SU-DHL-6 (cell line): ENCODE measurements at regions not wholly inside any gene's neighbourhood (a gene's known extent, or its start where the extent isn't known, plus 50 kb on each side); places are given as distances from the start of the nearest gene placed in this dataset.

Source experiments
- EZH2phosphoT487 ChIP-seq: fragments of 200-600 bp; sonication (generic), shearing (Covaris generic); conservative IDR thresholded peaks from 2 replicates; pipeline ENCODE4 v1.6.1; 2018; ENCODE audit warnings: mild to moderate bottlenecking, antibody characterized with exemption, low read length, moderate library complexity, mixed read lengths
- TF ChIP-seq, protein P1 (sequence below): fragments of 200-600 bp; sonication (generic); IDR thresholded peaks from one replicate; pipeline ENCODE4 v1.5.1; 2017; ENCODE audit warnings: antibody characterized with exemption, mild to moderate bottlenecking, low read length, moderate library complexity; ENCODE audit not compliant: insufficient read depth, poor library complexity, severe bottlenecking

DNA sequence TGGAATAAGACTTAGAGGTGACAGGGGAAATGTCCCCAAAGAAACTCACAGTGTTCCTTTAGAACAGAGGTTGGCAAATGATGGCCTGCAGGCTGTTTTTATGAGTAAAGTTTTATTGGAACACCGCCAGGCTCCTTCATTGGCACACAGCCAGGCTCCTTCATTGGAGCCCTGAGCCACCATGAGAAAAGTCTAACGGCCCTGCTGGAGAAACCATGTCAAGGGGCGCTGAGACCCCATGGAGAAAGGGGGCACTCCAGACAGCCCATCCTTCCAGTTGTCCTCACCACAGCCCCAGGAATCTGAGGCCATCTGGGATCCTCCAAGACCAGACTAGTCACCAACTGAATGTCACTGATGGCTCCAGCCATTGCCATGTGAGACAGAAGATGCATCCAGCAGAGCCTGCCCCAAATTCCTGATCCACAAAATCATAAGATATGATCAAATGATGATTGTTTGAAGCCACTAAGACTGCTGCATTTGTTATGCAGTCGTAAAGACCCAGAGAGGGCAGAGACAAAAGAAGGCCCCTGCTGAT is 88.2 kb upstream of the GPR26 start:
- TF ChIP-seq, protein P1, sequence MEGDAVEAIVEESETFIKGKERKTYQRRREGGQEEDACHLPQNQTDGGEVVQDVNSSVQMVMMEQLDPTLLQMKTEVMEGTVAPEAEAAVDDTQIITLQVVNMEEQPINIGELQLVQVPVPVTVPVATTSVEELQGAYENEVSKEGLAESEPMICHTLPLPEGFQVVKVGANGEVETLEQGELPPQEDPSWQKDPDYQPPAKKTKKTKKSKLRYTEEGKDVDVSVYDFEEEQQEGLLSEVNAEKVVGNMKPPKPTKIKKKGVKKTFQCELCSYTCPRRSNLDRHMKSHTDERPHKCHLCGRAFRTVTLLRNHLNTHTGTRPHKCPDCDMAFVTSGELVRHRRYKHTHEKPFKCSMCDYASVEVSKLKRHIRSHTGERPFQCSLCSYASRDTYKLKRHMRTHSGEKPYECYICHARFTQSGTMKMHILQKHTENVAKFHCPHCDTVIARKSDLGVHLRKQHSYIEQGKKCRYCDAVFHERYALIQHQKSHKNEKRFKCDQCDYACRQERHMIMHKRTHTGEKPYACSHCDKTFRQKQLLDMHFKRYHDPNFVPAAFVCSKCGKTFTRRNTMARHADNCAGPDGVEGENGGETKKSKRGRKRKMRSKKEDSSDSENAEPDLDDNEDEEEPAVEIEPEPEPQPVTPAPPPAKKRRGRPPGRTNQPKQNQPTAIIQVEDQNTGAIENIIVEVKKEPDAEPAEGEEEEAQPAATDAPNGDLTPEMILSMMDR = no peak
- no peak for TF ChIP-seq EZH2phosphoT487
